Thyroid gland (tissue), 4 donors: ENCODE measurements at regions not wholly inside any gene's neighbourhood (a gene's known extent, or its start where the extent isn't known, plus 50 kb on each side); places are given as distances from the start of the nearest gene placed in this dataset.

Source experiments
- DNase-seq, 2 donors: peaks; one replicate each; pipeline ENCODE4 v3.0.0-alpha.2; 2019
- H3K27ac ChIP-seq, 3 donors: fragments of 200-600 bp; sonication (generic); 1 replicate in 2 of 3; 2 replicates in 1 of 3; pipeline ENCODE4 v1.5.1; 2016 to 2019; ENCODE audit warnings: mild to moderate bottlenecking in 1 of 3, moderate library complexity in 1 of 3
- H3K27me3 ChIP-seq: fragments of 200-600 bp; sonication (generic); one replicate; pipeline ENCODE4 v1.5.1; 2019
- H3K36me3 ChIP-seq, 2 donors: fragments of 200-600 bp; sonication (generic); one replicate each; pipeline ENCODE4 v1.5.1; 2016 to 2019
- H3K4me1 ChIP-seq, 2 donors: fragments of 200-600 bp; sonication (generic); one replicate each; pipeline ENCODE4 v1.5.1; 2017 to 2019
- H3K4me3 ChIP-seq, 3 donors: fragments of 200-600 bp; sonication (generic); replicated peaks in 1 of 3; 1 replicate in 2 of 3; 2 replicates in 1 of 3; pipeline ENCODE4 v1.5.1; 2016; ENCODE audit warnings: mild to moderate bottlenecking in 1 of 3
- H3K9me3 ChIP-seq: fragments of 200-600 bp; sonication (generic); one replicate; pipeline ENCODE4 v1.5.1; 2017
- POLR2A ChIP-seq, 2 donors: fragments of 450-650 bp; IDR thresholded peaks; one replicate each; pipeline ENCODE4 v1.6.1; 2017; ENCODE audit warnings: antibody characterized with exemption in 2 of 2, mild to moderate bottlenecking in 2 of 2, moderate library complexity in 1 of 2
- WGBS, 2 donors: methylation state at CpG; one replicate each; pipeline ENCODE4 v1.1.5; 2017; 5-methylcytosine and 5-hydroxymethylcytosine counted together
- intact Hi-C: fragments of 100-400 bp; cut with DNase I; formaldehyde crosslinking; loops from one replicate; pipeline ENCODE4 v1.15.1; 2023
- TF ChIP-seq, protein P1 (sequence below), 6 experiments: fragments of 200-600 bp in 3 of 6; fragments of 450-650 bp in 3 of 6; sonication (generic) in 3 of 6; IDR thresholded peaks; one replicate each; pipeline ENCODE4 v1.5.1; 2016 to 2019; ENCODE audit warnings: antibody characterized with exemption in 6 of 6, mild to moderate bottlenecking in 2 of 6, inconsistent platforms in 1 of 6, moderate library complexity in 1 of 6

DNA sequence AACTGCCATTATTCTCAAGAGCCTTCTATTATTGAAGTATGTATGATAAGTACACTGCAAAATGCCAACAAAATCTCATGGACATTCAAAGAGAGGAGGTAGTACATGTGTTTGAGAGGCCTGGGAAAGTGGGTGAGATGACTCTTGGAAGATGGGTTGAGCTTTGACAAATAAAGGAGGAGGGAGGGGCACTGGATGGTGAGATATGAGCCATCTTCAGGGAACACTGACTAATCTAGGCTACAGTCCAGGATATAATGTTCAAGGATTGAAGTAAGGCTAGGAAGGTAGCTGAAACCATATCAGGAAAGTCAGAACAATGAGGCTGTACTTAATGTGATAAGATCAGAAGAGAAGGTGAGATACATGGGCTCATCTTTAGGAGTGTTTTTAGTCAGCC lies 559.7 kb downstream of the ZEB2 start:
- Histone ChIP-seq H3K4me1 (no peaks in the 10 kb centered on the region), H3K36me3 (no peaks in the 10 kb centered on the region), H3K9me3 (no peaks in the 10 kb centered on the region), H3K27ac (no peak overlapping the region), H3K4me3 (no peak overlapping the region), H3K27me3 (no peaks in the 10 kb centered on the region)
- no peak for DNase-seq
- intact Hi-C loops: no loop called here
- TF ChIP-seq, protein P1, sequence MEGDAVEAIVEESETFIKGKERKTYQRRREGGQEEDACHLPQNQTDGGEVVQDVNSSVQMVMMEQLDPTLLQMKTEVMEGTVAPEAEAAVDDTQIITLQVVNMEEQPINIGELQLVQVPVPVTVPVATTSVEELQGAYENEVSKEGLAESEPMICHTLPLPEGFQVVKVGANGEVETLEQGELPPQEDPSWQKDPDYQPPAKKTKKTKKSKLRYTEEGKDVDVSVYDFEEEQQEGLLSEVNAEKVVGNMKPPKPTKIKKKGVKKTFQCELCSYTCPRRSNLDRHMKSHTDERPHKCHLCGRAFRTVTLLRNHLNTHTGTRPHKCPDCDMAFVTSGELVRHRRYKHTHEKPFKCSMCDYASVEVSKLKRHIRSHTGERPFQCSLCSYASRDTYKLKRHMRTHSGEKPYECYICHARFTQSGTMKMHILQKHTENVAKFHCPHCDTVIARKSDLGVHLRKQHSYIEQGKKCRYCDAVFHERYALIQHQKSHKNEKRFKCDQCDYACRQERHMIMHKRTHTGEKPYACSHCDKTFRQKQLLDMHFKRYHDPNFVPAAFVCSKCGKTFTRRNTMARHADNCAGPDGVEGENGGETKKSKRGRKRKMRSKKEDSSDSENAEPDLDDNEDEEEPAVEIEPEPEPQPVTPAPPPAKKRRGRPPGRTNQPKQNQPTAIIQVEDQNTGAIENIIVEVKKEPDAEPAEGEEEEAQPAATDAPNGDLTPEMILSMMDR (IDR thresholded peaks at IDR 0.05): no peak
- TF ChIP-seq POLR2A (IDR thresholded peaks at IDR 0.05): no peak

DNA sequence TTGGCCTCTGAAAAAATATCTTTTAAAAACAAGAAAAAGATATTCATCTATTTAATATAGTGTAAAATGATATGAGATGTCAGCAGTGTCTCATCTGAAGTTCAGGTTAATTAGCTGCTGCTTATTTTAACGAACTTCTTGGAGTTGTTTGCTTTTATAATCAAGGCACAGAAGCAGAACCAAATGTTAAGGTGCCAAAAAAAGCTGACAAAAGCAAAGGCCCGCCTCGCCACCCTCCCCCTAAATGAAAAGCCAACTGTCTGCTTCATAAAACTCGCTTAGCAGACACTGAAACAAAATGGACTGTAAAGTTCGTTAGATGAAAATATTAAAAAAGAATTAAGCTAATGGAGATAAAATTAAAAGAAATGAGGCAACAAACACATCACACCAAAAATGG lies 562.6 kb downstream of the ZEB2 start:
- Histone ChIP-seq H3K4me1 (no peaks in the 10 kb centered on the region), H3K27ac (no peak overlapping the region), H3K4me3 (no peak overlapping the region), H3K27me3 (no peaks in the 10 kb centered on the region), H3K36me3 (no peaks in the 10 kb centered on the region), H3K9me3 (no peaks in the 10 kb centered on the region)
- TF ChIP-seq, protein P1 (IDR thresholded peaks at IDR 0.05): no peak
- TF ChIP-seq POLR2A (IDR thresholded peaks at IDR 0.05): no peak
- DNase-seq: no peak
- intact Hi-C loops: no loop called here
- 82 to 83% methylated on average over 5 of the region's 5 CpGs for WGBS, 2 donors

DNA sequence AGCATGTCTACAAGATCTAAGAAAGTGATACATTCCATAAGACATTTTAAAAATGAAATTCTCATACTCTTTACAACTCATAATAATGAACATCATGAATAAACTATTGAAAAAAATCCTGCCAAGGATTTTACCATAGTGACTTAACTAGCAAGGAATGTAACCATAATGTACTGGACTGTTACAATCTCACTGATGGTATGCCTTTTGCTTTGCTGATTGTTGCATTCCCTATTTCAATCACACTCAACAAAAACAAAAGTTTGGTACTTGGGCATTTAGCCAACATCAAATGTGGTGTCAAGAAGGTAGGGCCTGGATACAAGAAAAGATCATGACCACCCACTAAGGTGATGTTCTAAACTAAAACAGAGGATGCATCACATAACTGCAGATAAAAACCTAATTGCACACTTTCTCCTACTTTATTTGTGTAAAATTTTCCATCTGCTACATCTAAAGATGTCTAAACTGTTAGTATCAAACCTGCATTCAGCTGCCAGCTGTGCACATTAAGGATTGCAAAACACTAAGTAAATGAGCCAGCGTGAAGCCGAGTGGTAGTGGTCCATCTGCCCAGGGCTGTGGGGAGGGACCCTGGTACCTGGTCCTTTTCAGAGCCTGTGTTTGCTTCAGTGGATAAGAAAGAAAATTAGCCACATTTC lies 564.4 kb downstream of the ZEB2 start:
- no peak overlapping the region for H3K4me3 ChIP-seq
- no peak overlapping the region for H3K27ac ChIP-seq
- no peaks in the 10 kb centered on the region for H3K27me3 ChIP-seq
- intact Hi-C loops: no loop called here
- no peaks in the 10 kb centered on the region for H3K4me1 ChIP-seq
- no peaks in the 10 kb centered on the region for H3K36me3 ChIP-seq
- no peaks in the 10 kb centered on the region for H3K9me3 ChIP-seq
- WGBS, 2 donors: 95 to 98% methylated on average over 2 of the region's 2 CpGs
- no peak for DNase-seq
- no peak for TF ChIP-seq POLR2A (IDR thresholded peaks at IDR 0.05)
- TF ChIP-seq, protein P1 (IDR thresholded peaks at IDR 0.05): no peak

DNA sequence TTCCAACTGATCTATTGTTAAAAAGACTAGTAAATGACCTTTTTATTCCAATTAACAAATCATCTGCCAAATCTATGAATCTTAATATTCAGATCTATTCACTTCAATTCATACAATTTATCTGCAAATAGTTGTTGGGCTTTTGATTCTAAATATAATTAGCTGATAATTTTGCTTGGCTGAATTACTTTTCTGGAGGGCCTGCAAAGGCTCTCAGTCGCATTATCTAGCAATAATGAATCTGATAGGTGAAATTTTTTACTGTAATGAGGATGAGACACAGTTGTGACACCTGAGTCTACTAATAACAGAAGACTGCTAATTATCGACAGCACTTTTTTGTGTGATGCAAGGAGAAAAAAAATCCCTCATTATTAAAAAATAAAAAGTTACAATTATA lies 565.1 kb downstream of the ZEB2 start:
- H3K27me3 ChIP-seq: no peaks in the 10 kb centered on the region
- DNase-seq: no peak
- H3K27ac ChIP-seq: no peak overlapping the region
- TF ChIP-seq POLR2A (IDR thresholded peaks at IDR 0.05): no peak
- TF ChIP-seq, protein P1 (IDR thresholded peaks at IDR 0.05): no peak
- H3K4me3 ChIP-seq: no peak overlapping the region
- intact Hi-C loops: no loop called here
- WGBS, 2 donors: 95% methylated on average over 2 of the region's 2 CpGs
- no peaks in the 10 kb centered on the region for H3K36me3 ChIP-seq
- no peaks in the 10 kb centered on the region for H3K9me3 ChIP-seq
- no peaks in the 10 kb centered on the region for H3K4me1 ChIP-seq

DNA sequence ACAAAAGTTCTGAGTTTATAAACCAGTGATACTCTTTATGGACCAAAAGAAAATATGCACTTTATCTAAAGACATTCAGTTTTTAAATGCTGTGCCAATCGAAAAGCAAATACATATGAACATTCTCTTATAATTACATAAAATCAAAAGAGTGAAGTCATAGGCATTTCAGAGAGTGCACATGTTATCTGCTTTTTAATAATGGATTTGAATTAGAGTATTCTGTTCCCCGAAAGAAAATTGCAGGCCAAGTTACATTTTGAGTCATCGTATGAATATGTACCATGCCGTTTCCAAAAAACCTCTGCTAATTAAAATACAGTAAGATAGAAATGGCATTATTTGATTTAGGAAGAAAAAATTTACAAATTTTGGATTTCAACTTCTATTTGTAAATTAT lies 565.7 kb downstream of the ZEB2 start:
- no peaks in the 10 kb centered on the region for H3K9me3 ChIP-seq
- TF ChIP-seq POLR2A (IDR thresholded peaks at IDR 0.05): no peak
- TF ChIP-seq, protein P1 (IDR thresholded peaks at IDR 0.05): no peak
- no peaks in the 10 kb centered on the region for H3K36me3 ChIP-seq
- H3K4me3 ChIP-seq: no peak overlapping the region
- H3K4me1 ChIP-seq: no peaks in the 10 kb centered on the region
- intact Hi-C loops: no loop called here
- no peaks in the 10 kb centered on the region for H3K27me3 ChIP-seq
- H3K27ac ChIP-seq: no peak overlapping the region
- WGBS, 2 donors: 80 to 82% methylated on average over 4 of the region's 4 CpGs
- no peak for DNase-seq
